ENCODE measurements at regions not wholly inside any gene's neighbourhood (a gene's known extent, or its start where the extent isn't known, plus 50 kb on each side); places are given as distances from the start of the nearest gene placed in this dataset.

DNA sequence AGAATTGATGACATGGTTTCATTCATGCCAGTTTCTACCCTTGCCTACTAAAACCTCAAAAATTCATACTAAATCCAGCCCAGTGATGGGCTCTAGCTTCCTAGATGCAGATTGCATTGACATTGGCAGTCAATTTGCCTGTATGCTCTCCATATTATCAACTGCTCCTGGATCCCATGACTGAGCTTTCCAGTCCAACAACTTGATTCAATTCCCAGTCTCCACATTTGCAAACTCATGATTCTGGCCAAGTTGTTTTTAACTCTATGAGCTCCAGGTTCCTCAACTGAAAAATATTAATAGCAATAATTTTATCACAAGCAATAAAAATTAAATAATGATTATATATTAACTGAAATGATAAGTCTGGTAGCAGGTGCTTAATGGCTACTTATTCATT, 51.0 kb upstream of the DSC1 start:
- ChIA-PET CTCF (no interaction called here), POLR2A (no interaction called here)
- DNase-seq (no peak), ATAC-seq (no peak)
- H3K27me3 Mint-ChIP-seq = no peaks in the 10 kb centered on the region
- no peaks in the 10 kb centered on the region for H3K36me3 ChIP-seq (ENCODE audit: control insufficient read depth in 2 of 3, insufficient read depth in 3 of 3, low read length in 3 of 3)
- H3K27ac ChIP-seq (ENCODE audit: low read depth, low read length) = no peak overlapping the region
- H3K4me3 Mint-ChIP-seq = no peak overlapping the region
- intact Hi-C loops (cut with micrococcal nuclease) = no loop called here
- H3K4me3 ChIP-seq (ENCODE audit: low read length) = no peak overlapping the region
- no peaks in the 10 kb centered on the region for H3K4me1 Mint-ChIP-seq
- no peaks in the 10 kb centered on the region for H3K9me3 ChIP-seq (ENCODE audit: control insufficient read depth in 2 of 3, low read length in 3 of 3)
- peaks cover 0 to 4% (median 0%) of the 10 kb centered on the region in 5 donors for H3K36me3 Mint-ChIP-seq
- H3K27me3 ChIP-seq (ENCODE audit: control insufficient read depth in 2 of 2, insufficient read depth in 2 of 2, low read length in 2 of 2) = no peaks in the 10 kb centered on the region
- H3K4me1 ChIP-seq (ENCODE audit: control insufficient read depth in 2 of 2, insufficient read depth in 2 of 2, low read length in 2 of 2) = no peaks in the 10 kb centered on the region
- no peak overlapping the region for H3K27ac Mint-ChIP-seq
- peaks cover 0 to 25% (median 10%) of the 10 kb centered on the region in 11 donors for H3K9me3 Mint-ChIP-seq

DNA sequence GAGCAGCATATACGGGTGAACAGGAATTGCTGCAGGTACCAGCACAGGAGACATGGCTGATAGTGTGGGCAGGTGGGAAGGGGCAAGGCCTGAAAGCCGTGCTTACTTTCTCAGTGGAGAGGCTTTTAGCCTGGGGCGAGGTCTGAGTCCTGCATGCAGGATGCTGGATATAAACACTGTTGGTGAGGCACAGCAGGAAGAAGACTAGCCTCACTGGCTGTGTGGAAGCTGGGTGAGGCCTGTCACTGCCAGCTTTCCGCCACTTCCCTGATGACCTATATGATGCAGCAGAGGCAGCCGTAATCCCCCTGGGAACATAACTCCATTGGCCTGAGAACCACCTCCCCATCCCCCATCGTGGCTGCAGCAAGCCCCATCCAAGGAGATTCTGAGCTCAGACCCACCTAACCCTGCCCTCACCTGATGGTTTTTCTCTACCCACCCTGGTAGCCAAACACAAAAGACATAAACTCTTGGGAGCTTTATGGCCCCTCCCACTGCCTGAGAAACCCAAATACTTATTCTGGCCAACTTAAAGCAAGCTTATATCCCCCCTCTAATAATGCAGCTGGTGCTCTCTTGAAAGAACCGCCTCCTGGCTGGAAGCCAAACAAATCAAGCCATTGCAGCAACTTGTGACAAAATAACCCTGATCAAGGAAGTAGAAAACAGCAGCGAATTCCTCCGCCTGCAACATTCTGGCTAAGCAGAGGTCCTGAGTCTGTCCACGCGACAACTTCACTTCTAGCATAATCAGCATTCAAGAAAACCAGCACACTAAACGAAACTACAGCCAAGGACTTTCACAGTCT, 54.6 kb upstream of the DSC1 start:
- no peak overlapping the region for H3K4me3 Mint-ChIP-seq
- H3K36me3 ChIP-seq (ENCODE audit: control insufficient read depth in 2 of 3, insufficient read depth in 3 of 3, low read length in 3 of 3) = no peaks in the 10 kb centered on the region
- ChIA-PET CTCF (no interaction called here), POLR2A (no interaction called here)
- no peak overlapping the region for H3K27ac ChIP-seq (ENCODE audit: low read depth, low read length)
- DNase-seq (no peak), ATAC-seq (no peak)
- no peaks in the 10 kb centered on the region for H3K4me1 Mint-ChIP-seq
- H3K27ac Mint-ChIP-seq = no peak overlapping the region
- intact Hi-C loops (cut with micrococcal nuclease) = no loop called here
- no peaks in the 10 kb centered on the region for H3K27me3 Mint-ChIP-seq
- no peaks in the 10 kb centered on the region for H3K4me1 ChIP-seq (ENCODE audit: control insufficient read depth in 2 of 2, insufficient read depth in 2 of 2, low read length in 2 of 2)
- no peak overlapping the region for H3K4me3 ChIP-seq (ENCODE audit: low read length)
- H3K36me3 Mint-ChIP-seq = peaks cover 0 to 4% (median 0%) of the 10 kb centered on the region in 5 donors
- peaks cover 0 to 35% (median 11%) of the 10 kb centered on the region in 11 donors for H3K9me3 Mint-ChIP-seq
- H3K9me3 ChIP-seq (ENCODE audit: control insufficient read depth in 2 of 3, low read length in 3 of 3) = no peaks in the 10 kb centered on the region
- no peaks in the 10 kb centered on the region for H3K27me3 ChIP-seq (ENCODE audit: control insufficient read depth in 2 of 2, insufficient read depth in 2 of 2, low read length in 2 of 2)

DNA sequence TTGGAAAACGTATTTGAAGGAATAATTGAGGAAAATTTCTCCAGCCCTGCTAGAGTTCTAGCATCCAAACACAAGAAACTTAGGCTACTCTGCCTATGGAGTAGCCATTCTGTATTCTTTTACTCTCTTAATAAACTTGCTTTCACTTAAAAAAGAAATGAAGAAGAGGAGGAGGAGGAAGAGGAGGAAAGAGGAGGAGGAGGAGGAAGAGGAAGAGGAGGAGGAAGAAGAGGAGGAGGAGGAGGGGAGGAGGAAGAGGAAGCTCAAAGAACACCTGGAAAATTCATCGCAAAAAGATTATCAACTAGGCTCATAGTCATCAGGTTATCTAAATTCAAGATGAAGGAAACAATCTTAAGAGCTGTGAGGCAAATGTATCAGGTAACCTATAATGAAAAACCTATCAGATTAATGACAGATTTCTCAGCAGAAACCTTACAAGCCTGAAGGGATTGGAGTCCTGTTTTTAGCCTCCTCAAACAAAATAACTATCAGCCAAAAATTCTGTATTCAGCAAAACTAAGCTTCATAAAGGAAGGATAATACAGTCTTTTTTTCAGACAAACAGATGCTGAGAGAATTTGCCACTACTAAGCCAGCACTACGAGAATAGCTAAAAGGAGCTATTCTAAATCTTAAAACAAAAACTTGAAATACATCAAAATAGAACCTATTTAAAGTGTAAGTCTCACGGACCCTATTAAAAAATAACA, 56.2 kb upstream of the DSC1 start:
- no peak for DNase-seq
- Histone ChIP-seq H3K4me3 (ENCODE audit: low read length) (no peak overlapping the region), H3K4me1 (ENCODE audit: control insufficient read depth in 2 of 2, insufficient read depth in 2 of 2, low read length in 2 of 2) (no peaks in the 10 kb centered on the region), H3K36me3 (ENCODE audit: control insufficient read depth in 2 of 3, insufficient read depth in 3 of 3, low read length in 3 of 3) (no peaks in the 10 kb centered on the region), H3K27ac (ENCODE audit: low read depth, low read length) (no peak overlapping the region), H3K9me3 (ENCODE audit: control insufficient read depth in 2 of 3, low read length in 3 of 3) (no peaks in the 10 kb centered on the region), H3K27me3 (ENCODE audit: control insufficient read depth in 2 of 2, insufficient read depth in 2 of 2, low read length in 2 of 2) (no peaks in the 10 kb centered on the region)
- Mint-ChIP-seq H3K9me3 (peaks cover 0 to 35% (median 9%) of the 10 kb centered on the region in 11 donors), H3K4me3 (no peak overlapping the region), H3K27me3 (no peaks in the 10 kb centered on the region), H3K4me1 (no peaks in the 10 kb centered on the region), H3K36me3 (peaks cover 0 to 4% (median 0%) of the 10 kb centered on the region in 5 donors), H3K27ac (no peak overlapping the region)
- intact Hi-C loops (cut with micrococcal nuclease) = no loop called here
- ChIA-PET POLR2A (no interaction called here), CTCF (no interaction called here)
- ATAC-seq = no peak

DNA sequence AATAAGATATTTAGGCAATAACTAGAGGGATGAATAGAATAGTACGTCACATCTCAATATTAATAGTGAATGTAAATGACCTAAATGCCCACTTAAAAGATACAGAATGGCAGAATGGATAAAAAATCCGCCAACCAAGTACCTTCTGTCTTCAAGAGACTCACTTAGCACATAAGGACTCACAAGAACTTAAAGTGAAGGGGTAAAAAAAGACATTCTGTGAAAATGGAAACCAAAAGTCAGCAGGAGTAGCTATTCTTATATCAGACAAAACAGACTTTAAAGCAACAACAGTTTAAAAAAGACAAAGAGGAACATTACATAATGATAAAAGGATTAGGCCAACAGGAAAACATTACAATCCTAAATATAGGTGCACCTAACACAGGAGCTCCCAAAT, 56.7 kb upstream of the DSC1 start:
- Mint-ChIP-seq H3K27ac (no peak overlapping the region), H3K4me3 (no peak overlapping the region), H3K4me1 (no peaks in the 10 kb centered on the region), H3K27me3 (no peaks in the 10 kb centered on the region), H3K9me3 (peaks cover 0 to 35% (median 9%) of the 10 kb centered on the region in 11 donors), H3K36me3 (peaks cover 0 to 4% (median 0%) of the 10 kb centered on the region in 5 donors)
- intact Hi-C loops (cut with micrococcal nuclease) = no loop called here
- Histone ChIP-seq H3K4me1 (ENCODE audit: control insufficient read depth in 2 of 2, insufficient read depth in 2 of 2, low read length in 2 of 2) (no peaks in the 10 kb centered on the region), H3K27ac (ENCODE audit: low read depth, low read length) (no peak overlapping the region), H3K36me3 (ENCODE audit: control insufficient read depth in 2 of 3, insufficient read depth in 3 of 3, low read length in 3 of 3) (no peaks in the 10 kb centered on the region), H3K4me3 (ENCODE audit: low read length) (no peak overlapping the region), H3K27me3 (ENCODE audit: control insufficient read depth in 2 of 2, insufficient read depth in 2 of 2, low read length in 2 of 2) (no peaks in the 10 kb centered on the region), H3K9me3 (ENCODE audit: control insufficient read depth in 2 of 3, low read length in 3 of 3) (no peaks in the 10 kb centered on the region)
- CTCF ChIA-PET = no interaction called here
- DNase-seq = no peak
- no peak for ATAC-seq
- POLR2A ChIA-PET = no interaction called here

DNA sequence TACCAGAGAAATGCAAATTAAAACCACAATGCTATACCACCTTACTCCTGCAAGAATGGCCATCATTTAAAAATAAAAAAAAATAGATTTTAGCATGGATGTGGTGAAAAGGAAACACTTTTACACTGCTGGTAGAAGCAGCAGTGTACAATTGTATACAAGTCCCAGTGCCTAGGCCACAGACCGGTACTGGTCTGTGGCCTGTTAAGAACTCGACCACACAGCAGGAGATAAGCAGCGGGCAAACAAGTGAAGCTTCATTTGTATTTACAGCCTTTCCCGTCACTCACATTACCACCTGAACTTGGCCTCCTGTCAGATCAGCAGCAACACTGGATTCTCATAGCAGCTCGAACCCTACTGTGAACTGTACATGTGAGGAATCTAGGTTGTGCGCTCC, 60.7 kb upstream of the DSC1 start:
- no peak overlapping the region for H3K4me3 ChIP-seq (ENCODE audit: low read length)
- Mint-ChIP-seq H3K4me3 (no peak overlapping the region), H3K27me3 (no peaks in the 10 kb centered on the region), H3K9me3 (peaks cover 0 to 29% (median 8%) of the 10 kb centered on the region in 11 donors), H3K4me1 (peaks cover 0 to 5% (median 0%) of the 10 kb centered on the region in 7 donors), H3K36me3 (peaks cover 0 to 5% (median 0%) of the 10 kb centered on the region in 5 donors), H3K27ac (no peak overlapping the region)
- ChIA-PET CTCF (no interaction called here), POLR2A (no interaction called here)
- H3K27me3 ChIP-seq (ENCODE audit: control insufficient read depth in 2 of 2, insufficient read depth in 2 of 2, low read length in 2 of 2) = no peaks in the 10 kb centered on the region
- H3K4me1 ChIP-seq (ENCODE audit: control insufficient read depth in 2 of 2, insufficient read depth in 2 of 2, low read length in 2 of 2) = no peaks in the 10 kb centered on the region
- no peak overlapping the region for H3K27ac ChIP-seq (ENCODE audit: low read depth, low read length)
- DNase-seq (no peak), ATAC-seq (no peak)
- H3K36me3 ChIP-seq (ENCODE audit: control insufficient read depth in 2 of 3, insufficient read depth in 3 of 3, low read length in 3 of 3) = no peaks in the 10 kb centered on the region
- intact Hi-C loops (cut with micrococcal nuclease) = no loop called here
- H3K9me3 ChIP-seq (ENCODE audit: control insufficient read depth in 2 of 3, low read length in 3 of 3) = no peaks in the 10 kb centered on the region

DNA sequence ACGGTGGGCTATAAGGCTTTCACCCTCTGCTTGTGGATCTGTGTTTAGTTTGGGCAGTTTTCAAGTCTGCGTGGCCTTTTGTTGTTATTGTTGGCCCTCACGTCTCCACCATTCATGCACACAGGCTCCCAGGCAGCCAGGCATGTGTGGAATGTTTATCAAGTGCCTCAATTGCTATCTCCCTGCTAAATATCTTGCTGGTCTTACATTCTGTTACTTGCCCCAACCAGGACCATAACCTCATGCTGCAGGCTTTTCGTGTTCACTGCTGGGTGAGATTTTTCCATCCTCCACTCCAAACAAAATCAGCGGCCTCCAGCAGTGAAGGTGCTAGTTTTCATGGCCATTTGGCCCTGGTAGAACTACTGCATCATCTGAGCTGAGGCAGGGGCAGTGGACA, 63.0 kb upstream of the DSC1 start:
- ChIA-PET CTCF (no interaction called here), POLR2A (no interaction called here)
- Histone ChIP-seq H3K9me3 (ENCODE audit: control insufficient read depth in 2 of 3, low read length in 3 of 3) (no peaks in the 10 kb centered on the region), H3K36me3 (ENCODE audit: control insufficient read depth in 2 of 3, insufficient read depth in 3 of 3, low read length in 3 of 3) (no peaks in the 10 kb centered on the region), H3K4me1 (ENCODE audit: control insufficient read depth in 2 of 2, insufficient read depth in 2 of 2, low read length in 2 of 2) (no peaks in the 10 kb centered on the region), H3K4me3 (ENCODE audit: low read length) (no peak overlapping the region), H3K27ac (ENCODE audit: low read depth, low read length) (no peak overlapping the region), H3K27me3 (ENCODE audit: control insufficient read depth in 2 of 2, insufficient read depth in 2 of 2, low read length in 2 of 2) (no peaks in the 10 kb centered on the region)
- H3K4me3 Mint-ChIP-seq = no peak overlapping the region
- ATAC-seq = no peak
- H3K36me3 Mint-ChIP-seq = peaks cover 0 to 5% (median 0%) of the 10 kb centered on the region in 5 donors
- intact Hi-C loops (cut with micrococcal nuclease) = no loop called here
- H3K27ac Mint-ChIP-seq = no peak overlapping the region
- peaks cover 0 to 20% (median 5%) of the 10 kb centered on the region in 11 donors for H3K9me3 Mint-ChIP-seq
- peaks cover 0 to 5% (median 0%) of the 10 kb centered on the region in 7 donors for H3K4me1 Mint-ChIP-seq
- no peaks in the 10 kb centered on the region for H3K27me3 Mint-ChIP-seq
- no peak for DNase-seq

Data from naive thymus-derived CD4-positive, alpha-beta T cell (primary cell).